CD14-positive monocyte (primary cell): ENCODE measurements at regions not wholly inside any gene's neighbourhood (a gene's known extent, or its start where the extent isn't known, plus 50 kb on each side); places are given as distances from the start of the nearest gene placed in this dataset.

ENCODE experiments used
- DNase-seq, 3 donors: peaks; one replicate each; pipeline ENCODE4 v3.0.0-alpha.2; 2011 to 2022
- H2AFZ ChIP-seq: 2 replicates; pipeline ENCODE4 v1.6.0; 2012; ENCODE audit warnings: mild to moderate bottlenecking, low read depth, low read length, inconsistent platforms; ENCODE audit not compliant: insufficient read depth, poor library complexity, severe bottlenecking
- H3K27ac ChIP-seq, 2 donors: 1 replicate in 1 of 2; 2 replicates in 1 of 2; pipeline ENCODE4 v1.5.1; 2012 to 2013; ENCODE audit warnings: low read length in 2 of 2, control low read depth in 1 of 2, inconsistent platforms in 1 of 2, low read depth in 1 of 2, mild to moderate bottlenecking in 1 of 2
- H3K27me3 ChIP-seq, 2 donors: one replicate each; pipeline versions ENCODE4 v1.6.0 to v1.6.1; 2011 to 2013; ENCODE audit warnings: low read length in 2 of 2; ENCODE audit not compliant: control insufficient read depth in 2 of 2, insufficient read depth in 2 of 2
- H3K36me3 ChIP-seq, 2 donors: replicated peaks in 1 of 2; 1 replicate in 1 of 2; 2 replicates in 1 of 2; pipeline versions ENCODE4 v1.5.1 to v1.6.1; 2012 to 2013; ENCODE audit warnings: low read length in 2 of 2, control low read depth in 1 of 2, inconsistent platforms in 1 of 2, mild to moderate bottlenecking in 1 of 2; ENCODE audit not compliant: insufficient read depth in 2 of 2, control insufficient read depth in 1 of 2
- H3K4me1 ChIP-seq, 2 donors: 1 replicate in 1 of 2; 2 replicates in 1 of 2; pipeline versions ENCODE4 v1.5.1 to v1.6.1; 2012 to 2013; ENCODE audit warnings: low read length in 2 of 2, control low read depth in 1 of 2, inconsistent platforms in 1 of 2, mild to moderate bottlenecking in 1 of 2, moderate library complexity in 1 of 2; ENCODE audit not compliant: insufficient read depth in 2 of 2, control insufficient read depth in 1 of 2
- H3K4me2 ChIP-seq: replicated peaks from 2 replicates; pipeline ENCODE3; 2012; ENCODE audit warnings: low read length, moderate library complexity, mild to moderate bottlenecking; ENCODE audit not compliant: poor library complexity, severe bottlenecking; ENCODE audit errors: extremely low read depth
- H3K4me3 ChIP-seq, 3 experiments: fragments of 200-600 bp in 1 of 3; sonication (generic) in 1 of 3; replicated peaks in 1 of 3; 1 replicate in 2 of 3; 2 replicates in 1 of 3; pipeline ENCODE4 v1.5.1; 2011 to 2013; ENCODE audit warnings: low read length in 3 of 3, mild to moderate bottlenecking in 3 of 3, control low read depth in 2 of 3, low read depth in 2 of 3, inconsistent platforms in 1 of 3, moderate library complexity in 1 of 3
- H3K79me2 ChIP-seq: 2 replicates; pipeline ENCODE4 v1.6.0; 2012; ENCODE audit warnings: mild to moderate bottlenecking, control low read depth, inconsistent platforms, low read length, moderate library complexity; ENCODE audit not compliant: insufficient read depth
- H3K9ac ChIP-seq: 2 replicates; pipeline ENCODE4 v1.6.0; 2017; ENCODE audit warnings: low read length, mild to moderate bottlenecking; ENCODE audit not compliant: insufficient read depth, poor library complexity, severe bottlenecking
- H3K9me3 ChIP-seq, 2 donors: replicated peaks in 1 of 2; 1 replicate in 1 of 2; 2 replicates in 1 of 2; pipeline versions ENCODE4 v1.5.1 to v1.6.1; 2012 to 2013; ENCODE audit warnings: low read length in 2 of 2, control low read depth in 1 of 2; ENCODE audit not compliant: control insufficient read depth in 1 of 2, insufficient read depth in 1 of 2
- H4K20me1 ChIP-seq: 2 replicates; pipeline ENCODE4 v1.6.0; 2012; ENCODE audit warnings: mild to moderate bottlenecking, low read length, control low read depth, moderate library complexity; ENCODE audit not compliant: insufficient read depth
- H3K27ac Mint-ChIP-seq, 7 donors: one replicate each; pipeline ENCODE4 v1.8.0; 2020; ENCODE audit warnings: mild to moderate bottlenecking in 7 of 7, mixed read lengths in 7 of 7, moderate library complexity in 6 of 7, inconsistent platforms in 2 of 7
- H3K27me3 Mint-ChIP-seq, 3 donors: one replicate each; pipeline ENCODE4 v1.8.0; 2021 to 2022; ENCODE audit warnings: low read depth in 3 of 3, mild to moderate bottlenecking in 3 of 3, mixed read lengths in 3 of 3, moderate library complexity in 3 of 3, inconsistent platforms in 1 of 3
- H3K36me3 Mint-ChIP-seq, 2 donors: one replicate each; pipeline ENCODE4 v1.8.0; 2020; ENCODE audit warnings: mixed read lengths in 2 of 2, inconsistent platforms in 1 of 2, mild to moderate bottlenecking in 1 of 2
- H3K4me1 Mint-ChIP-seq: one replicate; pipeline ENCODE4 v1.8.0; 2020; ENCODE audit warnings: mild to moderate bottlenecking, mixed read lengths
- H3K4me3 Mint-ChIP-seq, 2 donors: one replicate each; pipeline ENCODE4 v1.8.0; 2020; ENCODE audit warnings: mild to moderate bottlenecking in 2 of 2, mixed read lengths in 2 of 2, moderate library complexity in 1 of 2
- H3K9me3 Mint-ChIP-seq, 7 donors: one replicate each; pipeline ENCODE4 v1.8.0; 2020 to 2022; ENCODE audit warnings: mixed read lengths in 7 of 7, mild to moderate bottlenecking in 6 of 7, moderate library complexity in 6 of 7, inconsistent platforms in 2 of 7
- WGBS: methylation state at CpG from one replicate; pipeline ENCODE4 v1.1.5; 2013; ENCODE audit warnings: missing lambda C conversion rate; ENCODE audit not compliant: insufficient coverage; 5-methylcytosine and 5-hydroxymethylcytosine counted together
- intact Hi-C, 2 donors: fragments of 100-400 bp; cut with micrococcal nuclease; formaldehyde crosslinking; loops; one replicate each; pipeline versions ENCODE4 v1.15.0 to v1.15.1; 2023
- TF ChIP-seq, protein P1 (sequence below): fragments of 200-600 bp; IDR thresholded peaks from one replicate; pipeline ENCODE4 v1.8.0; 2022; ENCODE audit warnings: antibody characterized with exemption, mild to moderate bottlenecking

- H3K27me3 ChIP-seq = no peaks in the 10 kb centered on the region
- no peak overlapping the region for H3K4me3 ChIP-seq
- H3K4me1 Mint-ChIP-seq = no peaks in the 10 kb centered on the region
- no peaks in the 10 kb centered on the region for H4K20me1 ChIP-seq
- peaks cover 0 to 3% of the 10 kb centered on the region in 2 donors for H3K9me3 ChIP-seq
- no peaks in the 10 kb centered on the region for H3K79me2 ChIP-seq
- H3K9me3 Mint-ChIP-seq = peaks cover 2 to 9% (median 4%) of the 10 kb centered on the region in 7 donors
- H3K27ac ChIP-seq = no peak overlapping the region
- no peaks in the 10 kb centered on the region for H3K27me3 Mint-ChIP-seq
- no peak for DNase-seq
- no peak overlapping the region for H2AFZ ChIP-seq
- 91% methylated on average over 4 of the region's 15 CpGs for WGBS
- H3K4me3 Mint-ChIP-seq = no peak overlapping the region
- no peak overlapping the region for H3K9ac ChIP-seq
- no peak overlapping the region for H3K27ac Mint-ChIP-seq
- no peaks in the 10 kb centered on the region for H3K4me1 ChIP-seq
- intact Hi-C loops = no loop called here
- no peaks in the 10 kb centered on the region for H3K36me3 ChIP-seq
- TF ChIP-seq, protein P1, sequence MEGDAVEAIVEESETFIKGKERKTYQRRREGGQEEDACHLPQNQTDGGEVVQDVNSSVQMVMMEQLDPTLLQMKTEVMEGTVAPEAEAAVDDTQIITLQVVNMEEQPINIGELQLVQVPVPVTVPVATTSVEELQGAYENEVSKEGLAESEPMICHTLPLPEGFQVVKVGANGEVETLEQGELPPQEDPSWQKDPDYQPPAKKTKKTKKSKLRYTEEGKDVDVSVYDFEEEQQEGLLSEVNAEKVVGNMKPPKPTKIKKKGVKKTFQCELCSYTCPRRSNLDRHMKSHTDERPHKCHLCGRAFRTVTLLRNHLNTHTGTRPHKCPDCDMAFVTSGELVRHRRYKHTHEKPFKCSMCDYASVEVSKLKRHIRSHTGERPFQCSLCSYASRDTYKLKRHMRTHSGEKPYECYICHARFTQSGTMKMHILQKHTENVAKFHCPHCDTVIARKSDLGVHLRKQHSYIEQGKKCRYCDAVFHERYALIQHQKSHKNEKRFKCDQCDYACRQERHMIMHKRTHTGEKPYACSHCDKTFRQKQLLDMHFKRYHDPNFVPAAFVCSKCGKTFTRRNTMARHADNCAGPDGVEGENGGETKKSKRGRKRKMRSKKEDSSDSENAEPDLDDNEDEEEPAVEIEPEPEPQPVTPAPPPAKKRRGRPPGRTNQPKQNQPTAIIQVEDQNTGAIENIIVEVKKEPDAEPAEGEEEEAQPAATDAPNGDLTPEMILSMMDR = no peak
- H3K36me3 Mint-ChIP-seq = no peaks in the 10 kb centered on the region
- no peak overlapping the region for H3K4me2 ChIP-seq
These were observed 408.6 kb downstream of the CAAP1 start for GRCh38 chr9:26483991-26484390.

DNA sequence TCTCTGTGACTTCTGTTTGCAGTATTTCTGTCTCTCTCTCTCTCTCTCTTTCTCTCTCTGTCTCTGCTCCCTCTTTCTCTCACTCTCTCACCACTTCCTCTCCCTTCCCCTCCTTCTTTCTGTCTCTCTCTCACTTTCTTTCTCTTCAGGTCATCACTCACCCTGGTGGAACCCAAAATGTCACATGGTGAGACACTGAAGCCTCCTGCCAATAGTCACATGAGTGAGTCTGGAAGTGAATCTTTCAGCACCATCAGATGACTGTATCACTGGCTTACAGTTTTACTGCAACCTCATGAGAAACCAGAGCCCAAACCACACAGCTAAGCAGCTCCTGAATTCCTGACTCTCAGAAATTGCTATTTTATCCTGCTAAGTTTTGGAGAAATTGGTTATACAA lies 414.6 kb downstream of the CAAP1 start:
- no peak overlapping the region for H3K27ac Mint-ChIP-seq
- no peaks in the 10 kb centered on the region for H3K36me3 ChIP-seq
- H3K4me1 ChIP-seq = no peaks in the 10 kb centered on the region
- H2AFZ ChIP-seq = no peak overlapping the region
- H3K27ac ChIP-seq = no peak overlapping the region
- H3K27me3 Mint-ChIP-seq = no peaks in the 10 kb centered on the region
- no peak overlapping the region for H3K4me3 Mint-ChIP-seq
- TF ChIP-seq, protein P1 = no peak
- DNase-seq = no peak
- H3K9me3 ChIP-seq = no peaks in the 10 kb centered on the region
- intact Hi-C loops = no loop called here
- H3K9me3 Mint-ChIP-seq = peaks cover 0 to 17% (median 4%) of the 10 kb centered on the region in 7 donors
- no peaks in the 10 kb centered on the region for H3K79me2 ChIP-seq
- H3K36me3 Mint-ChIP-seq = no peaks in the 10 kb centered on the region
- H3K4me1 Mint-ChIP-seq = no peaks in the 10 kb centered on the region
- H4K20me1 ChIP-seq = no peaks in the 10 kb centered on the region
- H3K9ac ChIP-seq = no peak overlapping the region
- no peaks in the 10 kb centered on the region for H3K27me3 ChIP-seq
- no peak overlapping the region for H3K4me3 ChIP-seq
- no peak overlapping the region for H3K4me2 ChIP-seq
